HCT116 (cell line): ENCODE measurements at regions not wholly inside any gene's neighbourhood (a gene's known extent, or its start where the extent isn't known, plus 50 kb on each side); places are given as distances from the start of the nearest gene placed in this dataset.

Experiments used
- ATAC-seq: fragments of 200-7000 bp; cut with Tn5 transposase; 2 replicates; pipeline ENCODE4 v1.9.1; 2020; ENCODE audit warnings: mild to moderate bottlenecking, moderate library complexity
- BruUV-seq: library from RNA; stranded (reverse); fragments of 400-500 nt; replicated peaks from 2 replicates; lab custom pipeline; 2021; lab: Mats Ljungman, UMichigan
- CTCF ChIA-PET: fragments of 300-600 bp; sonication (Branson Sonifier 250); formaldehyde crosslinking; loops from one replicate; lab custom pipeline; 2021; ENCODE audit warnings: antibody characterized with exemption; lab: Charles Lee
- POLR2A ChIA-PET: fragments of 300-600, 350-600 bp; sonication (Branson Sonifier 250); formaldehyde crosslinking; loops from one replicate; lab custom pipeline; 2021; ENCODE audit warnings: antibody characterized with exemption; lab: Charles Lee
- RAD21 ChIA-PET, 2 experiments: fragments of 300-600 bp; sonication (Branson Sonifier 250); formaldehyde crosslinking; loops; one replicate each; lab custom pipeline; 2023; ENCODE audit warnings: low total read pairs in 2 of 2; ENCODE audit not compliant: uncharacterized antibody in 2 of 2, unreplicated experiment in 2 of 2, low non-redundant PET in 1 of 2; lab: Charles Lee
- DNase-seq: peaks from one replicate; pipeline ENCODE4 v3.0.0-alpha.2; 2010; ENCODE audit warnings: low read depth, low spot score
- H2AFZ ChIP-seq: fragments of 200-600 bp; shearing (Covaris generic), sonication (generic); 2 replicates; pipeline ENCODE4 v1.6.1; 2017; ENCODE audit warnings: low read depth, mixed run types, mixed read lengths, antibody characterized with exemption, low read length; ENCODE audit not compliant: poor library complexity, severe bottlenecking
- H3K27ac ChIP-seq: 2 replicates; pipeline ENCODE4 v1.5.1; 2012; ENCODE audit warnings: low read depth, low read length
- H3K27me3 ChIP-seq: fragments of 200-600 bp; sonication (generic); 2 replicates; pipeline ENCODE4 v1.6.1; 2016; ENCODE audit warnings: mixed run types, low read length, mixed read lengths; ENCODE audit not compliant: insufficient read depth
- H3K36me3 ChIP-seq, 2 experiments: fragments of 200-500 bp in 1 of 2; fragments of 200-600 bp in 1 of 2; sonication (Bioruptor generic) in 1 of 2; sonication (generic) in 1 of 2; 2 replicates each; pipeline versions ENCODE4 v1.5.1 to v1.6.1; 2014 to 2016; ENCODE audit warnings: low read length in 2 of 2, inconsistent platforms in 1 of 2, mixed read lengths in 1 of 2, mixed run types in 1 of 2; ENCODE audit not compliant: insufficient read depth in 2 of 2, control insufficient read depth in 1 of 2
- H3K4me1 ChIP-seq, 2 experiments: fragments of 200-600 bp in 1 of 2; sonication (generic) in 1 of 2; 2 replicates each; pipeline versions ENCODE4 v1.5.1 to v1.6.1; 2012 to 2017; ENCODE audit warnings: low read length in 2 of 2, inconsistent platforms in 1 of 2, mild to moderate bottlenecking in 1 of 2, mixed read lengths in 1 of 2, mixed run types in 1 of 2, moderate library complexity in 1 of 2; ENCODE audit not compliant: insufficient read depth in 2 of 2, control insufficient read depth in 1 of 2
- H3K4me2 ChIP-seq: fragments of 200-600 bp; sonication (generic); 2 replicates; pipeline ENCODE4 v1.6.1; 2017; ENCODE audit warnings: mixed run types, low read length, mixed read lengths
- H3K4me3 ChIP-seq, 2 experiments: fragments of 200-600 bp in 1 of 2; sonication (generic) in 1 of 2; replicated peaks in 1 of 2; 2 replicates each; pipeline ENCODE4 v1.5.1; 2011 to 2016; ENCODE audit warnings: low read length in 2 of 2, control low read depth in 1 of 2, low read depth in 1 of 2, mild to moderate bottlenecking in 1 of 2, mixed read lengths in 1 of 2, mixed run types in 1 of 2
- H3K79me2 ChIP-seq: fragments of 200-600 bp; sonication (generic); 2 replicates; pipeline ENCODE4 v1.6.1; 2017; ENCODE audit warnings: mild to moderate bottlenecking, mixed run types, low read length, moderate library complexity, mixed read lengths; ENCODE audit not compliant: insufficient read depth
- H3K9ac ChIP-seq: fragments of 200-600 bp; sonication (generic); 2 replicates; pipeline ENCODE4 v1.6.1; 2016; ENCODE audit warnings: low read length, mixed read lengths
- H3K9me2 ChIP-seq: fragments of 200-600 bp; sonication (generic), shearing (Covaris generic); 2 replicates; pipeline ENCODE4 v1.6.1; 2017; ENCODE audit warnings: mixed run types, mild to moderate bottlenecking, moderate library complexity; ENCODE audit not compliant: insufficient read depth
- H3K9me3 ChIP-seq, 2 experiments: fragments of 200-500 bp in 1 of 2; fragments of 200-600 bp in 1 of 2; sonication (Bioruptor generic) in 1 of 2; sonication (generic) in 1 of 2; 2 replicates each; pipeline ENCODE4 v1.6.1; 2014 to 2017; ENCODE audit warnings: low read length in 2 of 2, mixed read lengths in 2 of 2, inconsistent platforms in 1 of 2, low read depth in 1 of 2, mild to moderate bottlenecking in 1 of 2, mixed run types in 1 of 2, moderate library complexity in 1 of 2; ENCODE audit not compliant: control insufficient read depth in 1 of 2, insufficient read depth in 1 of 2
- H4K20me1 ChIP-seq: fragments of 200-600 bp; sonication (generic), shearing (Covaris generic); 2 replicates; pipeline ENCODE4 v1.6.1; 2017; ENCODE audit warnings: mixed run types, mild to moderate bottlenecking, moderate library complexity; ENCODE audit not compliant: insufficient read depth
- CBX3 ChIP-seq: IDR thresholded peaks from 2 replicates; pipeline ENCODE4 v1.6.1; 2012; ENCODE audit warnings: low read depth
- CEBPB ChIP-seq: IDR thresholded peaks from 2 replicates; pipeline ENCODE4 v1.6.1; 2012; ENCODE audit warnings: low read depth
- EZH2 ChIP-seq: fragments of 200-600 bp; sonication (generic); IDR thresholded peaks from 2 replicates; pipeline ENCODE4 v1.6.1; 2017; ENCODE audit warnings: antibody characterized with exemption, mixed run types
- EZH2phosphoT487 ChIP-seq: fragments of 200-600 bp; IDR thresholded peaks from 2 replicates; pipeline ENCODE4 v1.6.1; 2018; ENCODE audit warnings: antibody characterized with exemption, borderline replicate concordance
- POLR2A ChIP-seq: IDR thresholded peaks from 2 replicates; pipeline ENCODE4 v1.7.0; 2011; ENCODE audit warnings: borderline replicate concordance; ENCODE audit not compliant: insufficient read depth, insufficient read length; ENCODE audit errors: extremely low read depth
- SIN3A ChIP-seq: IDR thresholded peaks from 2 replicates; pipeline ENCODE4 v1.6.1; 2012; ENCODE audit warnings: low read depth
- SP1 ChIP-seq: IDR thresholded peaks from 2 replicates; pipeline ENCODE4 v1.6.1; 2012; ENCODE audit warnings: low read depth
- TCF7L2 ChIP-seq: IDR thresholded peaks from 2 replicates; pipeline ENCODE4 v1.7.0; 2011; ENCODE audit warnings: borderline replicate concordance, inconsistent platforms; ENCODE audit not compliant: insufficient read depth, insufficient read length; ENCODE audit errors: extremely low read depth
- YY1 ChIP-seq: IDR thresholded peaks from 2 replicates; pipeline ENCODE4 v1.6.1; 2011; ENCODE audit warnings: low read length, low read depth, moderate library complexity, mild to moderate bottlenecking; ENCODE audit not compliant: insufficient replicate concordance; ENCODE audit errors: extremely low read depth
- ZFX ChIP-seq: fragments of 450-650 bp; IDR thresholded peaks from 2 replicates; pipeline ENCODE4 v1.6.1; 2017
- ZNF274 ChIP-seq: fragments of 200-500 bp; sonication (Bioruptor generic); IDR thresholded peaks from 2 replicates; pipeline ENCODE4 v1.6.1; 2014; ENCODE audit warnings: mild to moderate bottlenecking, low read depth, low read length, inconsistent platforms
- intact Hi-C: fragments of 100-400 bp; cut with micrococcal nuclease; formaldehyde crosslinking; loops from 2 replicates; pipeline ENCODE4 v1.10.0; 2022
- TF ChIP-seq, protein P1 (sequence below): IDR thresholded peaks from 2 replicates; pipeline ENCODE4 v1.6.1; 2012
- TF ChIP-seq, protein P2 (sequence below): IDR thresholded peaks from 2 replicates; pipeline ENCODE4 v1.6.1; 2011; ENCODE audit warnings: mild to moderate bottlenecking, low read length, moderate library complexity; ENCODE audit not compliant: insufficient replicate concordance; ENCODE audit errors: extremely low read depth
- TF ChIP-seq, protein P3 (sequence below), 3 experiments: fragments of 200-600 bp in 1 of 3; sonication (generic) in 1 of 3; IDR thresholded peaks in 2 of 3; conservative IDR thresholded peaks in 1 of 3; 2 replicates each; pipeline ENCODE4 v1.5.1; 2012 to 2017; ENCODE audit warnings: low read depth in 2 of 3, low read length in 2 of 3, antibody characterized with exemption in 1 of 3, borderline replicate concordance in 1 of 3, control low read depth in 1 of 3, mild to moderate bottlenecking in 1 of 3, mixed read lengths in 1 of 3, mixed run types in 1 of 3, moderate library complexity in 1 of 3; ENCODE audit not compliant: insufficient read depth in 1 of 3
- TF ChIP-seq, protein P4 (sequence below): IDR thresholded peaks from 2 replicates; pipeline ENCODE4 v1.6.1; 2012

DNA sequence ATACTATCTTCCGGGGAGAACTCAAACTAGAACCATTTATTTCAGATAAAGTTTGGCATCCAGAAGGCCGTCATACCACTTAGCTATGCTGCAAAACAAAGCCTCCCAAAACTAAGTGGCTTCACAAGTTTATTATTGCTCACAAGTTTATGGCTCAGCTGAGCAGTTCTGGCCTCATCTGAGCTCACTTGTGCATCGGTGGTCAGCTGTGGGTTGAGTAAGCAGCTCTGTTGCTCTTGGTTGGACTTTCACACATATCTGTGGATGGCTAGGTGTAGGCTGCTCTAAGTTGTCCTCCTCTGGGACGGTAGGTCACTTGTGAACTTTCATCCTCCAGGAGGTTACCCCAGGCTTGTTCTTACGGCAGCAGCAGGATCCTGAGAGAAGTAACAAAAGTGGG, 162.7 kb downstream of the BTG1 start:
- ATAC-seq: no peak
- no peaks in the 10 kb centered on the region for H3K4me1 ChIP-seq
- intact Hi-C loops: no loop called here
- no peaks in the 10 kb centered on the region for H3K79me2 ChIP-seq
- no peak overlapping the region for H3K27ac ChIP-seq
- H3K9me2 ChIP-seq: no peaks in the 10 kb centered on the region
- no peak for DNase-seq
- no peak overlapping the region for H2AFZ ChIP-seq
- TF ChIP-seq, protein P1, sequence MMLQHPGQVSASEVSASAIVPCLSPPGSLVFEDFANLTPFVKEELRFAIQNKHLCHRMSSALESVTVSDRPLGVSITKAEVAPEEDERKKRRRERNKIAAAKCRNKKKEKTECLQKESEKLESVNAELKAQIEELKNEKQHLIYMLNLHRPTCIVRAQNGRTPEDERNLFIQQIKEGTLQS: no peak
- TF ChIP-seq, protein P2, sequence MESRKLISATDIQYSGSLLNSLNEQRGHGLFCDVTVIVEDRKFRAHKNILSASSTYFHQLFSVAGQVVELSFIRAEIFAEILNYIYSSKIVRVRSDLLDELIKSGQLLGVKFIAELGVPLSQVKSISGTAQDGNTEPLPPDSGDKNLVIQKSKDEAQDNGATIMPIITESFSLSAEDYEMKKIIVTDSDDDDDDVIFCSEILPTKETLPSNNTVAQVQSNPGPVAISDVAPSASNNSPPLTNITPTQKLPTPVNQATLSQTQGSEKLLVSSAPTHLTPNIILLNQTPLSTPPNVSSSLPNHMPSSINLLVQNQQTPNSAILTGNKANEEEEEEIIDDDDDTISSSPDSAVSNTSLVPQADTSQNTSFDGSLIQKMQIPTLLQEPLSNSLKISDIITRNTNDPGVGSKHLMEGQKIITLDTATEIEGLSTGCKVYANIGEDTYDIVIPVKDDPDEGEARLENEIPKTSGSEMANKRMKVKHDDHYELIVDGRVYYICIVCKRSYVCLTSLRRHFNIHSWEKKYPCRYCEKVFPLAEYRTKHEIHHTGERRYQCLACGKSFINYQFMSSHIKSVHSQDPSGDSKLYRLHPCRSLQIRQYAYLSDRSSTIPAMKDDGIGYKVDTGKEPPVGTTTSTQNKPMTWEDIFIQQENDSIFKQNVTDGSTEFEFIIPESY: no peak
- TF ChIP-seq TCF7L2 (no peak), ZFX (no peak), CEBPB (no peak)
- TF ChIP-seq, all 23 proteins: peak for 0
- Histone ChIP-seq H3K27me3 (no peaks in the 10 kb centered on the region), H3K36me3 (no peaks in the 10 kb centered on the region), H3K4me2 (no peak overlapping the region), H3K4me3 (no peak overlapping the region), H3K9ac (no peak overlapping the region), H3K9me3 (no peaks in the 10 kb centered on the region), H4K20me1 (no peaks in the 10 kb centered on the region)
- POLR2A ChIA-PET: interaction anchor here (1.6 kb wide), 1 partner anchor 162 kb away, joined by 4 read pairs; no protein-coding TSS in a partner anchor
- BruUV-seq: no TSS peak
- RAD21 ChIA-PET: no interaction called here
- CTCF ChIA-PET: no interaction called here

DNA sequence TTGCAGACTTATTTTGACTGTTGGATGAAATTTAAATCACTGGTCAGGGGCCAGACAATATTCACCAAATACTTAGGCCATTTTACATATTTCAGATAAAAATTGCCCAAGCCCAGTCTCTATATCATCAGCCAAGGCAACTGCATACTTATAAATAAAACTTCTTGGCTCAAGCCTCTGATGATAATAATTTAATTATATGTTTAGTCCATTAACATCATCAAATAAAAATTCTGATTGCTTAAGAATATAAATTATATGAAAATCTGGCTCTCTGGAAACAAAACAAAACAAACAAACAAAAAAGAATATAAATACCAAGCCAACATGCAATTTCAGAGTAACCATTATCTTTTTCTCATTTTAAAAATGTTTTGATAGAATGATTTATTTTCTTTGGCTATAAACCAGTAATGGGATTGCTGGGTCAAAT, 165.2 kb downstream of the BTG1 start:
- intact Hi-C loops: no loop called here
- H3K4me1 ChIP-seq: no peaks in the 10 kb centered on the region
- POLR2A ChIA-PET: no interaction called here
- H3K9ac ChIP-seq: no peak overlapping the region
- no peaks in the 10 kb centered on the region for H3K27me3 ChIP-seq
- ATAC-seq (no peak), DNase-seq (no peak)
- H3K27ac ChIP-seq: no peak overlapping the region
- H3K79me2 ChIP-seq: no peaks in the 10 kb centered on the region
- no peaks in the 10 kb centered on the region for H3K9me3 ChIP-seq
- RAD21 ChIA-PET: no interaction called here
- no peaks in the 10 kb centered on the region for H4K20me1 ChIP-seq
- H3K9me2 ChIP-seq: no peaks in the 10 kb centered on the region
- H2AFZ ChIP-seq: no peak overlapping the region
- BruUV-seq: no TSS peak
- CTCF ChIA-PET: no interaction called here
- no peaks in the 10 kb centered on the region for H3K36me3 ChIP-seq
- H3K4me3 ChIP-seq: no peak overlapping the region
- no peak overlapping the region for H3K4me2 ChIP-seq
- TF ChIP-seq POLR2A: no peak
- no peak for TF ChIP-seq SIN3A
- TF ChIP-seq, protein P3, sequence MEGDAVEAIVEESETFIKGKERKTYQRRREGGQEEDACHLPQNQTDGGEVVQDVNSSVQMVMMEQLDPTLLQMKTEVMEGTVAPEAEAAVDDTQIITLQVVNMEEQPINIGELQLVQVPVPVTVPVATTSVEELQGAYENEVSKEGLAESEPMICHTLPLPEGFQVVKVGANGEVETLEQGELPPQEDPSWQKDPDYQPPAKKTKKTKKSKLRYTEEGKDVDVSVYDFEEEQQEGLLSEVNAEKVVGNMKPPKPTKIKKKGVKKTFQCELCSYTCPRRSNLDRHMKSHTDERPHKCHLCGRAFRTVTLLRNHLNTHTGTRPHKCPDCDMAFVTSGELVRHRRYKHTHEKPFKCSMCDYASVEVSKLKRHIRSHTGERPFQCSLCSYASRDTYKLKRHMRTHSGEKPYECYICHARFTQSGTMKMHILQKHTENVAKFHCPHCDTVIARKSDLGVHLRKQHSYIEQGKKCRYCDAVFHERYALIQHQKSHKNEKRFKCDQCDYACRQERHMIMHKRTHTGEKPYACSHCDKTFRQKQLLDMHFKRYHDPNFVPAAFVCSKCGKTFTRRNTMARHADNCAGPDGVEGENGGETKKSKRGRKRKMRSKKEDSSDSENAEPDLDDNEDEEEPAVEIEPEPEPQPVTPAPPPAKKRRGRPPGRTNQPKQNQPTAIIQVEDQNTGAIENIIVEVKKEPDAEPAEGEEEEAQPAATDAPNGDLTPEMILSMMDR (IDR thresholded peaks at IDR 0.05 in 2 of 3, conservative IDR thresholded peaks at IDR 0.05 in 1 of 3; ENCODE audit: borderline replicate concordance in 1 of 3, insufficient read depth in 1 of 3, low read depth in 2 of 3, low read length in 2 of 3): no peak
- TF ChIP-seq YY1: no peak
- no peak for TF ChIP-seq EZH2phosphoT487
- no peak for TF ChIP-seq EZH2
- TF ChIP-seq TCF7L2: no peak
- TF ChIP-seq ZNF274: no peak
- TF ChIP-seq, protein P4, sequence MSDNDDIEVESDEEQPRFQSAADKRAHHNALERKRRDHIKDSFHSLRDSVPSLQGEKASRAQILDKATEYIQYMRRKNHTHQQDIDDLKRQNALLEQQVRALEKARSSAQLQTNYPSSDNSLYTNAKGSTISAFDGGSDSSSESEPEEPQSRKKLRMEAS: no peak
- TF ChIP-seq CBX3: no peak
- TF ChIP-seq SP1: no peak
